GM04504 (cell line): ENCODE measurements at regions not wholly inside any gene's neighbourhood (a gene's known extent, or its start where the extent isn't known, plus 50 kb on each side); places are given as distances from the start of the nearest gene placed in this dataset.
A peak's percentile ranks its signal among the peaks of the same experiment; 100 is the strongest.

Experiments
- DNase-seq: peaks from one replicate; pipeline ENCODE4 v3.0.0-alpha.2; 2012; ENCODE audit warnings: low read depth

DNA sequence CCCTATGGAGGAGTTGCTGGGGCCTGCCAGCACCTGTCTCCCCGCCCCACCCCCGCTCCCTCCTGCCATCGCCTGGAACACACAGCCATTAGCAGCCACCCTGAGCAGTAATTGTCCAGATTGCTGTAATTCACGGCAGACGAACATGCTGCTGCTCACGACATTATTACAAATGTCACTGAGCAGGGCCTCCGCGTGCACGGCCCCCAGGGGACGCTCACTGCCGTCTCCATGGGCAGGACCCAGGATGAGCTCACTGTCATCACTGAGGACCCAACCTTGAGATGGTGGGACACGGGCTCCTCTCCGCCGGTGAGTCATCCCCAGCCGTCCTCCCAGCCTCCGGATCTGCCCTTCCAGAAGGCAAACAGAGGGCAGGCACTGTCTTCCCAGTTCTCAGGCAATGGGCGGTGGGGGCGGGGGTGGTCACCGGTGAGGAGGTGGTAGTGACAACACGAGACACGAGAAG is 100.4 kb downstream of the RFLNA start:
- DNase-seq: no peak

DNA sequence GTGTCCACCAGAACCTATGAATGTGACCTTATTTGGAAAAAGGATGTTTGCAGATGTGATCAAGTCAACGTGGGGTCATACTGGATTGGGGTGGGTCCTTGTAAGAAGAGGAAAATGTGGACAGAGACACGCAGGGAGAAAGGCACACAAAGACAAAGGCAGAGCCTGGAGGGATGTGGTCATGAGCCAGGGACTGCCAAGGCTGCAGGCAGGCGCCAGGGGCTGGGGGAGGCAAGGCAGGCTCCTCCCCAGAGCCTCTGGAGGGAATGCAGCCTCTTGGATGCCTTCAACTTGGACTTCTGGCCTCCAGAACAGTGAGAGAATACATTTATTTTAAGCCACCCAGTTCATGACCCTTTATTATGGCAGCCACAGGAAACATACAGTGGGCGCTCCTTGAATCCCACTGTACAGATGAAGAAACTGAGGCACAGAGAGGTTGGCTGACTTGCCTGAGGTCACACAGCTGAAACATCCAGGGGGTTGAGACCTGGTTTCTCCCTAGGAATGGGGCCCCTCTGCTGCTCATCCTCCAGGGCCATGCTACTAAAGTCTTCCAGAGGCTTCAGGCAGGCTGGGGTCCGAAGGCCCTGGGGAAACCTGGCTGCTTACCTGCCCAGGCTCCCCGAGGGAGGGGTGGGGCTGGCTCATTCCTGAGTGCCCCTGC is 99.7 kb downstream of the RFLNA start:
- no peak for DNase-seq

DNA sequence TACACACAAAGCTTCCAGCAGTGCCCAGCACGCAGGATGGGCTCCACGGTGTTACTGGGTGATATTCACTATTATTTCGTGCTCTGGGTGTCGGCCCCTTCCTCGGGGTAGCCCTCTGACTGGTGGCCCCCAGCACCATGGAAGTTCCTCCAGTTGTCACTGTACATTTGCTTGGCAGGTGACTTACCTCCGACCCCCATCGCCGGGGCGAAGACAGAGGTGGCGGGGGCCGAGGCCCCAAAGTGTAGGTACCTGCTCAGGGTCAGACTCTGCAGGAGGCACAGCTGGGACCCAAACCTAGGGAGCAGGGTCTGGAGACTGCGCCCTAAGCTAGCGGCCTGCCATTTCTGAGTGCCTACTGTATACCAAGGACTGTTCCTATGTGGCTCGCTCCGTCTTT is 98.9 kb downstream of the RFLNA start:
- DNase-seq: no peak

DNA sequence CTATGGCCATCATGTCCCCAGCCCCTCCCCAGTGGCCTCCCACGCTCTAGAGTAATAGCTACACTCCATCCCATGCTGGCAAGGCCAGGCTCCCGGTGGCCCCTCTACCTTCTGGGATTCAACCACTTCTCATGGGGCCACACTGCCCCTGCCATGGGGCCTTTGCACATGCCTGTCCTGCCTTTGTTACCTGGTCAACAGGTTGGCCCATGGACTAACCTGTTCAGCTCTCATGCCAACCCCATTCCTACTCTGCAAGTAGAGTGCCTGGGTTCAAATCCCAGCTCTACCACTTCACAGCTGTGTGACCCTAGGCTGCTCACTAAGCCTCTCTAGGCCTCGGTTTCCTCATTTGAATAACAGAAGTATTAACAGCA is 98.5 kb downstream of the RFLNA start:
- no peak for DNase-seq

DNA sequence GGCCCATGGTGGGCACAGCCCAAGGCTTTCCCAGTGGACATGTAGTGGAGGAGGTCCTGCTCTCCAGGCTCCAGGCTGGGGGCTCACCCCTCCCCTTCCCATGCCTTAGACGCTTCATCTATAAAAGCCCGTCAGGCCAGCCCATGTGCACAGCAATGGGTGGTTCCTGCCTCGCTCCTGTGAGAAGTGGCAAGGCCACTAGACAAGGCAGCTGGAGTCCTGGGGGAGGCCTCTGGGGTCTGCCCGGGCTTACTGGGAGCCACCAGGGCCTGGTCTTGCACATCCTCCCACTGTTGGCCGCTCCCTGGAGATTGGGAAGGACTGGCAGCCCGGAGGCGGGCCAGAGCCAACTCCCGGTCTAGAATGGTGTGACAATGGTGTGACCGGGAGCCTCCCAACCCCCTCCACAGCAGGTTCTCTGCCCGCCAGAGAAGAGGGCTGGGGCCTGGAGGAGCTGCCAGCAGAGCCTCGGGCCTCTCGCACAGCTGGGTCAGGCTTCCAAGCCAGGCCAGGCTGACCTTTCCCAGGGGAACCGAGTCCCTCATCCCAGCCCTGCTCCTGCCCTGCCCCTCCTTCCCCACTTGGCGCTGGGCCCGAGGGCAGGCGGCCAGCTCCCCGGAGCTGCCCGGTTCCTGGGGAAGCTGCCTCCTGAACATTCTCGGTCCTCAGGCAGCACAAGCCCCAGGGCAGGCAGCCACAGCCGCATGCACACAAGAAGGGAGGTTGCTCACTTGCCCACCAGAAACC is 97.9 kb downstream of the RFLNA start:
- peak; percentile 79 for DNase-seq

DNA sequence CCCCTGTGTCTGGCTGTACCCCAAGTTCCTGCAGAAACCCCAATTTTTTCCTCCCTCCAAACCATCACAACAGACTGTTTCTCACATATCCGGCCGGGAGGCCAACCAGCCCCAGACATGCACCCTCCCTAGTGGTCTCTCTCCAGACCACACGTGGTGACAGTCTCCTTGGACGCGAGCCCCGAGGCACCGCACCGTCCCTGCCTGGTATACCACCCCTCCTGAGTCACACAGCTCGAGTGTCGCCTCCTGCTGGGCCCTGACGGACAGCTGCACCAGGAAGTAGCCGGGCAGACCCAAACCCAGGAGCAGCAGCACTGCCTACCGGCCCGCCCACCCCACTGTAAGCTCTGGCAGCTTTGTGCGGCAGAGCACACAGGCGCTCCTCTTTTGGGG is 97.4 kb downstream of the RFLNA start:
- no peak for DNase-seq

DNA sequence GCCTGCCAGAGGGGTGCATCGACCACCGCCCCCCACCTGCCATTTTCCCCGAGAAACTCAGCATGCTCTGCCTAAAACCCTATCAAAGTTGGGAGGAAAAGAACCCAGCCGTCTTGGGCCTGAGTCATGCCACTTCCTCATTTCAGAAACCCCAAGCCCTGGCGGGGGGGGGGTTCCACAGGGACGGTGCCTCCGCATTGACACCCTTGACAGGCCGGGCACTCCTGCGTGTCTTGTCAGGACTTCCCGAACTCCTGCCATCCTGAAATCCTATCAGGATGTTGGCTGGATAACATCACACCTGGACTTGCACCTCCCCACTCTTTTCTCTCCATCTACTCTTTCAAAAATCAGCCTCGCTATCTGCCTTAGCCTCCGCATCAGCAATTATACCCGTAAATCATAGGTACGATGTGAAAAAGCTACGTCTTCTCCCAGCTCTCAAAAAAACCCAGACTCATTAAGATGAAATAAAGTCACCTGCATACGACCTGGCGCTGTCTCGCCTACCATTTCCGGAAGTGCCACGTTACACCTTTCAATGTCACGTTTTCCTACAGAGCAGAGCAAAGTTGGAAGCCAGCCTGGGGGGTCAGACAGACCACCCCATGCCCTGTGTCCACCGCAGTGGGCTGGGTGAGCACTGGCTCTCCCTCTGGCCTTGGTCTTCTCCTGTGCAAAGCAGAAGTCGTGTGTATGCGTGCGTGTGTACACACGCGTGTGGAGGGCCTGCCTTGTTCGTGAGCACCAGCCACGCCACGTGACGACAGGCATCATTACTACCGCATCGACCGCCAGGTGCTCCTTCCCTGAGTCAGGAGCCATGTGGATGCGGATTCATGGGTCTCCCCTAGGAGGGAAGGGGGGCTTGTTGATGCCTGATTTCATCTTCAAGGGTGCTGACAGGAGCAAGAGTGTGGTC is 96.7 kb downstream of the RFLNA start:
- DNase-seq: no peak

DNA sequence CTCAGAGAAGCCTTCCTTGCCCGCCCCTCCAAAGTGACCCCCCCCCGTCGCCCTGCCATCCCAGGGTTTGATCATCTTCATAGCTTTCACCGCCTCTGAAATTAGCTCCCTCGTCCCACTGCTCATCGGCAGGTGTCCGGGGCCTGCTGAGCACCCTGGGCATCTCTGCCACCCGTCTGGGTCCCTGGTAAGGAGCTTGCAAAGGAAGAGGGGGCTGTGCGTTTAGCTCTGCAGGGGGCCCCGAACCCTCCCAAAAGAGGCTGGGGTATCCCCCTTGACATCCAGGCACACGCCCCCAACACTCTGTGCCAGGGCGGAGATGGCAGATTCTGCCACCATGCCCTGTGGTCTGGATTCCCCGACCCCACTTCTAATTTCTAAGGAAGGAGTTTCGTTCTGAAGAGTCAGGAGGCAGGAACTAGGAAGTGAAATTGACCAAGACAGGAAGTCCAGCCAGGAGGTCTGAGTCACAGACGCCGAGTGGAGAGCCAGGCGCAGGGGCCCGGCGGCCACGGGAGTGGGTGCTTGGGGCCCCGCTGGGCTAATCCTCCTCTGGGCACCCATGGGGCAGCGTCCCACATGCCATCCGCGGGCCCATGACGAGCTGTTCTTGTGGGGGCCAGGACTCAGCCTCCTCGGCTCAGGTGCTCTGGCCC is 95.7 kb downstream of the RFLNA start:
- DNase-seq: no peak

DNA sequence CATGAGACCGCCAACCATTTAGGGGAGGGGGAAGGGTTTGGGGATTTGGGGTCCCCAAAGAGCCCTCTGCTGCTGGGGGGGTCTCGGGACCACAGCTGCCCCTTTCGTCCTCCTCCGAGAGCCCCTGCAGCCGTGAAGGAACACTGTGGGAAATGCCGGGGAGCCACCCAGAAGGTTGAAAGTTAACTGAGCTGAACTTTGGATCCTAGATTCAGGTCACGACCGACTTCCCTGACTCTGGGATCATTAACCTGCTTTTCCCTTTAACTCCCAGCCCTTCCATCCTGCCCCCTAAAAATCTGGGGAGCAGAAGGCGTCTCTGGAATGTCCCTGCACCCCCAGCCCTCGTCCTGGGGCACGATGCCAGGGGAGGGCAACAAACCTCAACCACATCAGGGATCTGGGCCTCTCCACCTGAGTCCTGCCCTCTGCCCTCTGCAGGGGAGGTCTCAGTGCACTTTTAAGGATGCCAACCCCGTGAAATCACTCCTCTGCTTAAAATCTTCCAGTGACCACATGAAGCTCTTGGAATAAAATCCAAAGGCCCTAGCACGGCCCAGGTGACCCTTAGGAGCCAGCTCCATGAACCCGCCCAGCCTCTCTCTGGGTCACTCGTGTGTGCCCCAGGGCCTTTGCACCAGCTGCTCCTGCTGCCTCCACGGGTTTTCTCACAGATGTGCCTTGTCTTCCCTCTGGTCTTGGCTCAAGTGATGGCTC is 95.0 kb downstream of the RFLNA start:
- no peak for DNase-seq

DNA sequence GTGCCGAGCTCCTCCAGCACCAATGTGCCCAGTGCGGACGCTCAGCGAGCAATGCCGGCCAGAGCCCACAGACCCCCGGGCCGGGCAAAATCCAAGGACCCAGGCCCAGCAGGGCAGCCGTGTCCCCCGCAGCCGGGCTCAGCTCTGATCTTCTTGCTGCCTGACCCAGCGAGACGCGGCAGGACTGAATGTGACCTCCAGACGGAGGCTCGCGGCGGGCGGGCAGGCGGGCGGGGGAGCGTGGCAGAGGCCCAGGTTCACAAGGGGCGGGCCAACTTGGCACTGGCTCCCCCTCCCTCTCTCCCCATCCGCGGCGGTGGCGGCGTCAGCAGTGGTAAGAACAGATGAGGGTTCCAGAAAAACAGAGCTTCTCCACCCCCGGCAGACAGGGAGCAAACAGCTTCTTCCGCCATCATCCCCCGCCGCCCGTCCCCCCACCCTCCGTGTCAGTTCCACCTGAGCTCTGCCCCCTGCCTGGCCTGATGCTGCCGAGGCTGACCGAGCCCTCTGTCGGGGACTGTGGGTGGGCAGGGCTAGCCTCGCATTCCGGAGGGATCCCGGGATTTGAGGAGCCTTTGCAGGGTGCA is 94.3 kb downstream of the RFLNA start:
- DNase-seq: no peak

DNA sequence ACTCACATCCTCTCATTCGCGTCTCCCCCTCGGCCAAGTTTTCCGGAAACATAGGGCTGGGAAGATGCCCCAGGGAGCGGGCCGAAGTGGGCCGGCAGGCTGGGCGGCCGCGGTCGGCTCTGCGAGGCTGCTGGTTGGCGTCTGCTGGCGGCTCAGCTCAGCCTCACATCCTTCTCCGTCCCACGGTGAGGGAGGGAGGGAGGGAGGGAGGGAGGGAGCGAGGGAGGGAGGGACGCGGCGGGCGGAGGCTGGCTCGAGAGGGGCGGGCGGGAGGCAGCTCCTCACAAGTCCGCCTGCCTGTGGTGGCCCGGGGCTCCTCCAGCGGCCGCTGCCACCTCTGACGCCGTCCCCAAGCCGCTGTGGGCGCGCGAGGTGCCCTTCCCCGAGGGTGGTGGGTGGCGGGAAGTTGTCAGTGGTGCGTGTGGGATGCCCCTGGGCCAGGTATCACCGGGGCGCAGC is 93.8 kb downstream of the RFLNA start:
- DNase-seq: no peak

DNA sequence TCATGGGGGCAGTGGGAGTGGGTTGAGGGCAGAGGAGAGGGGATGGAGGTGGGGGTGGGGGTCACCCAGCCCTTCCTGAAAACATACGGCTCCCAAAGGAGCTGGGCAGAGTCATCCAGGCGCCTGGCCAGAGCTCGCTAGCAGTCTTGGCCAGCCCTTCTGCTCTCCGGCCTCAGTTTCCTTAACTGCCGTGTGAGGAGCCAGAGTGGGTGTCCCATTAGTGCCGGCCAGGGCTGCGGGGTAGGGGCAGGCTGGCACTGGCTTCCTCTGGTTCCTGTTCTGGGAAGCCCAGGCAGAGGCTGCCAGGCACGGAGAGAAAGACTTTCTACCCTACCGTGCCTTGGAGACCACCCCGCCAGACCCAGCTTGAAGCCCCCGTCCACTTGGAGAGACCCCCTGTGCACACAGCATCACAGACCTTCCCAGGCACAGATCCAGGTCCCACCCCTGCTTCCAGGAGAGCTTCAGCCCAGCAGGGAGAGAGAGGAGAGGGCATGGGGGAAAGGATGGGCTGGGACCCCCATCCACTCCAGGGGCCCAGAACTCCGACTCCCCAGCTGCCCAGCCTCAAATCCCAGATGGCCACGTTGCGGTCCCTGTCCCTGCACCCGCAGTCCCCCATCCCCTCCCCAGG is 93.3 kb downstream of the RFLNA start:
- no peak for DNase-seq

DNA sequence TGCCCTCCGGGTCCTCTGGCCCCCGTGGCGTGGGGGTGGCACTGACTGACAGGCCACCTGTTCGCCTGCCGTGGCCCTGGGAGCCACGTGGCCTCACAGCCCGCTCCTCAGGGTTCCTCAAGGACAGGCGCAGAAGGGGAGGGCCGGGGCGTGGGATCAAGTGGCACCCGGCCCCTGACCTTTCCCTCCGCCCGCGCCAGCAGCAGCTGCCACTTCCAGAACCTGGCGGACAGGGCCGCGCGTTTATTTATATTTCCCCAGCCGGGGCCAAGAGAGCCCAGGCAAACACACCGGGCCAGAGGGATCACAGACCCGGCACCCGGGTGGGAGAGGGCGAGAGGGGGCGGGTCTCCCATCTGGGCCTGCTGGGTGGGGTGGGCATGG is 92.6 kb downstream of the RFLNA start:
- no peak for DNase-seq

DNA sequence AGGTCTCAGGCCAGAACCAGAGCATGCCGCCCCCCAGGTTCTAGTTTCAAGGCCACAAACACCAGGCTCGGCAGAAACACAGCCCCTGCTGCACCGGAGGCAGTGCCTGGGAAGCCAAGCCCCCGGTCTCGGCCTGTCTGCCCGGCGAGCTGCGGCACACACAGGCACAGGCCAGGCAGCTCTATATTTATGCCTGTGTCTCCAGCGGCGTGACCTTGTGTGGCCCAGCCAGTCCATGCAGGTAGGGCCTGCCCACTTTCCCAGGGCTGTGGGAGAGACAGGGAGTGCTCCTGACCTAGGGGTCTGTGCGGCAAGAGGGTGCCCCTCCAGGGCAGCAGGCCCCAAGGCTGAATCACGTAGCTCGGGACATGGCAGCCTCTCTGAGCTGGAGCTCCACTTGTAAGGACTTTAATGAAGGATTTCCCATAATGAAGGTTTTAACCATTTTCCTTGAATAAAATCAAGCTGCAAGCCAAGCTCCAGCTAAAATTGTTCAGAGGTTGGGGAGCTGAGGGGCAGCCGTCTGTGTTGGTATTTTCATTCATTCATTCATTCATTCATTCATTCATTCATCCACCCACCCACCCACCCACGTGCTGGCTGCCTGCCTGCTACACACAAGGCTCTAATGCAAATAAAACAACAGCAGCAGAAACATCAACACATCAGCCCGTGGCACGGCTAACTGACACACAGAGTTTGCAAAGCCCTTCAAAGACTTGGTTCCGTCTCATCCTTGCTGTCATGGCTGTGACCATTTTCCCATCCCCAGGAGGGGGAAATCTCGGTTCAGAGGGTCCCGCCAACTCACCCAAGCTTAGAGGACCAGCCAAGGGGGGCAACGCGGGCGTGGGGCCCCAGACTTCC is 92.0 kb downstream of the RFLNA start:
- DNase-seq: no peak

DNA sequence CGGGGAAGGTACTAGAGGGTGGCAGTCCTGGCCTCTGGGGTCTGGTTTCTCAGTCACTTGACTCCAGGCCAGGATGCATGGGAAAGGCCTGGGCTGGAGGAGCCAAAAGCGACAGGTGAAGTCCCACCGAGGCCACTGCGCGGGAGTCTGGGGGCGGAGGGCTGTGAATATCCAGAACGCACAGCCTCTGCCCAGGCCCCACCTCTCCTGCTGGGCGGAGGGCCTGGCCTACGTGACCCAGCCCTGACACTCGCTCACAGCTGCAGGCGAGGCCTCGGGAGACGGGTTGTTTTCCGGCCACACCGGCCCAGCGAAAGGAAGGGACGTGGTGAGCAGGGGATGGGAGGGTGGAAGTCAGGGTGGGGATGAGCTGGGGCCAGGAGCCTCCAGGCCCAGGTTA is 91.2 kb downstream of the RFLNA start:
- DNase-seq: no peak

DNA sequence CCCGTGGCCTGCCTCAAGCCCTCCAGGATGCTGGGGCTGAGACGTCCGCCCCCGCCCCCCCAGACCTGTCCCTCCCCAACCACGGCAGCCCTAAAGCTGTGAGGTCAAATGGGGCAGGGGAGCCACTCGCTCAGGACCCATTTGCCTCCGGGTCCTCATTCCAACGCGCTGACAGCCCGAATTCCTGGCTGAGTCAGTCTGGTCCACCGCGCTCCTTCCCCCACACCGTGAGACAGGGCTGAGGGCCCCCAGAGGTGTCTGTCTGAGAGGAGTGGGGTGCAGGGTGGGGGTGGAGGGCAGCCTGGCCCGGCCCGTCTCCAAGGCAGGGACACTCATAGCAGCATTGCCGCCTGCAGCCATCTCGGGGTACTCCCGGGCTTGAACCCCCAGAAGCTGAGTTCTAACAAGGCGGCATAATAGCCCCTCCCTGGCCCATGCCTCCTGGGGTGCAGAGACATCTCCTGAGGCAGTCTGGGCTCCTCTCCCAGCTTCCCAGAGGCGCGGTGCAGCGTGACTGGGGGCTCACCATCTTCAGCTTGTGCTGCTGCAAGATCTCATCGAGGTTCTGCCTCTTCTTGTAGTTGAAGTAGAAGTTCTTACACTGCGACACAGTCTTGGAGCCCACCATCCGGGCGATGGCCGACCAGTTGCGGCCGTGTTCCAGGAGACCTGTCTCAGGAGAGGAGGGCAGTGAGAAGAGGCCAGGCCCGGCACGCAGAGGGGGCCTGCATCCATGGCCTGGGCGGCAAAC is 90.5 kb downstream of the RFLNA start:
- DNase-seq: no peak

DNA sequence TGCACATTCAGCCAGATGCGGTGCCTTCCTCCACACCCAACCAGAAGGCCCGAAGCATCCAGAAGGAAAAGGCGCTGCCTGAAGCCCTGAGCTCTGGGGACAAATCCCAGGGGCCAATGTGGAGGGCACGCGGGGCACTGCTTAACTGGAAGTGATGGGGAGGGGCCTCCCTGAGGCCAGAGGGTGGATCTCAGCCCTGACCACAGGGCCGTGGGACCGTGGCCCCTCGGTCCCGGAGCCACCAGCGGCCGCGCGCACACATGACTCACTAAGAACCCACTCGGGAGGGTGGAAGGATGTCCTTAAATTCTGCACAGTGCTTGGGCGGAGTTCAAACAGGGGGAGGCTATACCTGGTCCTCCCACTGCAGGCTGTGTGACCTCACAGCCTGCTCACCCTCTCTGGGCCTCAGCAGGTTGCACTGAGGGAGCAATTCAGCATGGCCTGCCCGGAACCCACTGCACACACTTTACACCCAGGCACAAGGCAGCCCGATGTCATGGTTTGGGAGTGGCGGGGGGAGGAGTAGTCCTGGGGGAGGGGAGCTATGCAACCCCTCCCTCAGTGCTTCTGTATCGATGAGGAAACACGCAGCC is 89.5 kb downstream of the RFLNA start:
- DNase-seq: no peak

DNA sequence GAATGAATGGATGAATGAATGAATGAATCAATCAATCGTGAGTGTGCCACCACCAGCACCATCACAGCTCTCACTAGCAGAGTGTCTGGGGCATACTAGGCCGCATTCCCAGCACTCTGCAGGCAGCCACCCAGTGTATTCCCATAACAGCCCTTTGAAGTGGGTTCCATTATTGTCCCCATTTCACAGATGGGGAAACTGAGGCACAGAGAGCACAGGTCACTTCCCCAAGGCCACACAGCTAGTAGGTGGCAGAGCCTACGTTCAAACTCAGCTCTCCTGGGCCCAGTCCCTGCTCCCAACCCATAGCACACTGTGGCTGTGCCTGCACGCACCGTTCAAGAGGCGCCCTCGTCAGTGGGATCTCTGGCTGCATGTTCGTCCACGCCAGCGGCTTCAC is 88.1 kb downstream of the RFLNA start:
- DNase-seq: no peak
